NCI-H128 (cell line): ENCODE measurements at regions not wholly inside any gene's neighbourhood (a gene's known extent, or its start where the extent isn't known, plus 50 kb on each side); places are given as distances from the start of the nearest gene placed in this dataset.
"Not testable (repeated sequence)": the region's sequence is repeated elsewhere in the genome, so short reads cannot be mapped to it uniquely, and the experiment has no call there.

Experiments
- DNase-seq: peaks from one replicate; lab custom pipeline; 2025; ENCODE audit not compliant: unreplicated experiment; lab: John Stamatoyannopoulos, UW

DNA sequence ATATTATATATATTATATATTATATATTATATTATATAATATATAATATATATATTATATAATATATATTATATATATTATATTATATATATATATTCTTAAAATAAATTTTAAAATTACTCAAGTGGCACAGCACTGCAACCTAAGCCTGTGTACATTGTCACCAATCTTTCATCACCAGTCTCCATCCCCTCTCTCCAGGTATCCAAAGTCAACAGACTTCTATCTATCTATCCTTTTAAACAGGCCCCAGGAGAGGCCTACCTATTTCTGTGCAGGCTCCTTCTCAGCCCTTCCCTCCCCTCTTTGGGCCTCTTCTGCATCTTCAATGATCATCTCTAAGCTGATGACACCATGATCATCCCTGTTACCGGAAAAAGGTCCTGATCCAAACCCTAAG is 111.7 kb downstream of the RHOU start:
- DNase-seq, result no peak

GRCh38 chr1:228847451-228847850 is 112.2 kb downstream of the RHOU start:
- not testable (repeated sequence) for DNase-seq

- DNase-seq, result no peak
Measured at GRCh38 chr1:228848406-228848805, 113.1 kb downstream of the RHOU start.

- no peak for DNase-seq
Measured at GRCh38 chr1:228849011-228849541, 113.8 kb downstream of the RHOU start.

DNA sequence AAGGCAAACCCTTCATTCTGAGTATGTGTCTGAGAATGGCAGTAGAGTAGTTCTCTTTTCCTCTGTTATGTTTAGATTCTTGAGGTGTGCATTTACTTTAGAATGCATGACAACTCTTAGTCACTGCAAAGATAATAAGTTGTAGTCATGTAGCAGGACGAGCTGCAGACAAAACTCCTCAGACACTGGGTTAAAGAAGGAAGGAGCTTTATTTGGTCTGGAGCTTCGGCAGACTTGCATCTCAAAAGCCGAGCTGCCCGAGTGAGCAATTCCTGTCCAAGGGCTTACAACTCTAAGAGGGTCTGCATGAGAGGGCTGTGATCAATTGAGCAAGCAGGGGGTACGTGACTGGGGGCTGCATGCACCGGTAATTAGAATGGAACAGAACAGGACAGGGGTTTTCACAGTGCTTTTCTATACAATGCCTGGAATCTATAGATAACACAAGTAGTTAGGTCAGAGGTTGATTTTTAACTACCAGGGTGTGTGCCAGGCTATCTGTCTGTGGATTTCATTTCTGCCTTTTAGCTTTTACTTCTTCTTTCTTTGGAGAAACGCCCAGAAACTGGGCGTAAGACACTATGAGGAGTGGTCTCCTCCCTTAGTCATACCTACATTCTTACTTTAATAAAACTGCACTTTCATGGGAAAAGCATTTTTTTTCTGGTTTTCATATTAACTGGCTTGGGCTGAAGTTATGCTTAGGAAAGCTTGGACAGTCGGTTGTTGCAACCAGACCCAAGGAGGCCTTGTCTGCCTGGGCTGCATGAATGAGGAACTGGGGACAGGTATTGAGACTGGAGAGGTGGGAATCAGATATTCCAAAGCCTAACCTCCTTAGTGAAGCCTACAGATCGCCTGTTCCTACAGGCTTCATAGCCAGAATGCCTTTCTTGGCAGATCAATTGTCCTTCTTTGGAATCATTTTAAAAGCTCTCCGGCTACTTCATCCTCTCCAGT is 115.1 kb downstream of the RHOU start:
- DNase-seq, result no peak

DNA sequence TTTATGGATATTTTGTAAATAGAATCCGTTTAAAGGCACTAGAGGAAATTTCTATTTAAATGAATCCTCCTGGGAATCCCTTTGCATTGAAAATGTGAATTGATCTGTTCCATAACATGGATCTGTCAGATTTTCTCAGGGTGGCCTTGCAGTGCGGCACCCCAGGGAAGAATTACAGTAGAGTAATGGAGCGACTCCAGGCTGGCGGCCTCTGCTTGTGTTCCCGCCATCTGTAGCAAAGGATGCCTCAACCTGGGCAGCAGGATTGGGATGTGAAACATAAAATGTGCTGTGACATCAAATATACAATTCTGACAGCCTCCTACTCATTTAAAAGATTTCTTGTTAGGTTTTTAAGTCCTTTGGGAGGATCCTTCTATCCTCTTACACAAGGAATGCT is 115.9 kb downstream of the RHOU start:
- DNase-seq, result no peak

- DNase-seq, result no peak
Measured at GRCh38 chr1:228851618-228852017, 116.3 kb downstream of the RHOU start.

- DNase-seq, result no peak
Measured at GRCh38 chr1:228852024-228852423, 116.7 kb downstream of the RHOU start.

GRCh38 chr1:228852511-228853088 is 117.3 kb downstream of the RHOU start:
- no peak for DNase-seq

- no peak for DNase-seq
Measured at GRCh38 chr1:228853191-228853590, 117.9 kb downstream of the RHOU start.

DNA sequence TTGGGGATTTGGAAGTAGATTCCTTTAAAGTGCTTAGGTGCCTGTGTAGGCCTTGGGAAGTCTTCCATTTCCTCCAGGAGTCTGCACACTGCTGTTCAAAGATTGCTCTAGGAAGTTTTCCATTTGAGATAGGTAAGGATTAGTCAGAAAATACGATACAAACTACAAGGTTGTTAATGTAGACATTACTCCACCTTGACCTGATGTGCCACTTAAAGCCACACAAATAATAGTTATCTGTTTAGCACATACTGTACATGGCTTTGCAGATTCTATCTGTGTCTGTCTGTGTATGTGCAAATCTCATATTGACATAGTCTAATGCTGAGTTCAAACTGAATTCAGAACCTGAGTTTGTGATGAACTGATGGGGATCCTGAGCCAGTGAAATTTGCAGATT is 118.4 kb downstream of the RHOU start:
- no peak for DNase-seq

DNA sequence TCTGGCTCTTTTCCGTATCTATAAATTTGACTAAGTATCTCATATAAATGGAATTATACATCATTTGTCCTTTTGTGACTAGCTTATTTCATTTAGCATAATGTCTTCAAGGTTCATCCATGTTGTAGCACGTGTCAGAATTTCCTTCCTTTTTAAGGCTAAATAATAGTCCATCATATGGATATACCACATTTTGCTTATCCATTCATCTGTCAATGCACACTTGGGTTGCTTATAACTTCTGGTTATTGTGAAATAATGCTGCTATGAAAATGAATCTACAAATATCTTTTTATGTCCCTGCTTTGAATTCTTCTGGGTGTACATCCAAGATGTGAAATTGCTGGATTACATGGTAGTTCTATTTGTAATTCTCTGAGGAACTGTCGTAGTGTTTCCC is 119.6 kb downstream of the RHOU start:
- DNase-seq, result no peak

DNA sequence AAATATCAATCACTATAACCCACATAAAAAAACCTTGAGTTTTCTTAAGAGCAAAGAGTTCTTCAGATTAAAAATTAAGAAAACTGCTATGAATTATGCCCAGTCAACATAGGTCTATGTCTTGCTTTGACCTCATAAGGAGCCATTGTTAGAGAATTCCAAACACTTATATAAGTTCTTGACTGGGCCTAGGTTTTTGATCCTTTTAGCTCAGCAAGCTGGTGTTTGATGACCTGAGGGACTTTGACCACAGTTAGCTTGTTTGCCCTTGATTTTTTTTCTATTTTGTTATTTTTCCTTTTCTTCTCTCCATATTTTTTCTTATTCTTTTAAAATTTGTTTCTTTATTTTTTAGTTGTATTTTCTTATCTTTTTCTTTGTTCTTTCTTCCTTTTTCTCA is 122.3 kb downstream of the RHOU start:
- no peak for DNase-seq

- DNase-seq, result no peak
Measured at GRCh38 chr1:228860911-228861831, 125.9 kb downstream of the RHOU start.

GRCh38 chr1:228861832-228862180 is 126.5 kb downstream of the RHOU start:
- no peak for DNase-seq

- no peak for DNase-seq
Measured at GRCh38 chr1:228862542-228863505, 127.5 kb downstream of the RHOU start.

- no peak for DNase-seq
Measured at GRCh38 chr1:228863776-228864175, 128.5 kb downstream of the RHOU start.

DNA sequence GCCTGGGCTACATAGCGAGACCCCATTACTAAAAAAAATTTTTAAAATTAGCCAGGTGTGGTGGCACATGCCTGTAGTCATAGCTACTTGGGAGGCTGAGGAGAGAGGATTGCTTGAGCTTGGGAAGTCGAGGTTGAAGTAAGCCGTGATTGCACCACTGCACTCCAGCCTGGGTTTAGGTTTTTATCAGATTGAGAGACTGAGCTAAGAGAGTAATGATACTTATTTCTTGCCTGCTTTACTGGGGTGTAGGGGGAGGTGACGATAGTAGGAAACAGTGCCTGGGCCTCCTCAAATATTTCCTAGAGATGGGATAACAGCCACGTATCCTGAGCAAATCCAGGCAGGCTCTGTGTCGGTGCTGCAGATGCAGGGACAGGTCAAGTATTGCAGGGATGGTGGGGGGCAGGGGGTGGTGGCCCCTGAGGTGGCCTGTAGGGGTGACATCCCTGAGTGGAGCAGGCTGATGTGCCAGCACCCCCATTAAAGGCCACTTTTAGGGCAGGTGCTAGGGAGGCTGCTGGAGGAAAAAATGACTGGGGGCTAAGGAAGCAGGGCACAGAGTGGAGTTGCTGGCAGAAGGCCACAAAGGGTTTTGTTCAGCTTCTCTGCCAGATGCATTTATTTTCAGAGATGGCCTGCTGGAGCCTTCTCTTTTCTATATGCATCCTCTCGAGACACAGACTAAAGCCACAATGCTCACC is 130.5 kb downstream of the RHOU start:
- no peak for DNase-seq

GRCh38 chr1:228866468-228866867 is 131.2 kb downstream of the RHOU start:
- no peak for DNase-seq
